ENCODE measurements at regions not wholly inside any gene's neighbourhood (a gene's known extent, or its start where the extent isn't known, plus 50 kb on each side); places are given as distances from the start of the nearest gene placed in this dataset.

DNA sequence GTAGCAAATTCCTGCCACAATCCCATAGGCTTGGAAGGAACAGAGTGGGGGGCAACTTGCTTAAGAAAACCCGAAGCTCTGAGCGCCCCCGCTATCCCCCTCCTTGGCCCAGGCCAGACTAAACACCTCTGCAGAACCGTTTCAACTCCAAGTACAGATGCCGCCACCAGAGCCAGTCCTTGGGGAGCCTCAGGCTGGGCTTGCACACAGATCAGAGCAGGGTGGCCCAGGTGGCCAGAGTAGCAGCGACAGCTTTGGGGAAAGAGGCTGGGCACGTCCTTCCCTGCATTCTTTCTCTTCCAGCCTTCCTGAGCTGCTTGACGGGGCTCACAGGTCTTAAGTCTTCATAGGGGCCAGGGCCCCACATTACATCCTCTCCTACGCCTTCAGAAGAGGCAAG is 181.6 kb upstream of the ZC3H12A start:
- H3K4me1 ChIP-seq (replicated peaks in 1 of 2): no peaks in the 10 kb centered on the region
- no peaks in the 10 kb centered on the region for H3K36me3 ChIP-seq (replicated peaks in 1 of 2)
- H3K4me3 ChIP-seq: no peak overlapping the region
- DNase-seq: no peak
- no peak overlapping the region for H3K27ac ChIP-seq
- intact Hi-C loops (cut with DNase I): no loop called here
- 41 to 72% (median 62%) methylated on average over 5 to 9 of the region's 9 CpGs for WGBS, 4 donors
- no peak for TF ChIP-seq POLR2A (IDR thresholded peaks at IDR 0.05)
- no peak for TF ChIP-seq CTCF (IDR thresholded peaks at IDR 0.05)
- H3K9me3 ChIP-seq (replicated peaks in 1 of 3): no peaks in the 10 kb centered on the region
- peaks cover 6% of the 10 kb centered on the region for H3K27me3 ChIP-seq

- WGBS, 4 donors: 64 to 74% (median 68%) methylated on average over 4 of the region's 4 CpGs
- Histone ChIP-seq H3K4me1 (replicated peaks in 1 of 2) (no peaks in the 10 kb centered on the region), H3K9me3 (replicated peaks in 1 of 3) (no peaks in the 10 kb centered on the region), H3K27ac (no peak overlapping the region), H3K27me3 (peaks cover 6% of the 10 kb centered on the region), H3K36me3 (replicated peaks in 1 of 2) (no peaks in the 10 kb centered on the region), H3K4me3 (no peak overlapping the region)
- intact Hi-C loops (cut with DNase I): no loop called here
- no peak for TF ChIP-seq POLR2A (IDR thresholded peaks at IDR 0.05)
- no peak for TF ChIP-seq CTCF (IDR thresholded peaks at IDR 0.05)
- DNase-seq: no peak
These were observed 180.3 kb upstream of the ZC3H12A start for GRCh38 chr1:37294096-37294495.

- Histone ChIP-seq H3K4me1 (replicated peaks in 1 of 2) (no peaks in the 10 kb centered on the region), H3K4me3 (no peak overlapping the region), H3K27me3 (peaks cover 6% of the 10 kb centered on the region), H3K27ac (no peak overlapping the region), H3K9me3 (replicated peaks in 1 of 3) (no peaks in the 10 kb centered on the region), H3K36me3 (replicated peaks in 1 of 2) (no peaks in the 10 kb centered on the region)
- no peak for DNase-seq
- TF ChIP-seq POLR2A (IDR thresholded peaks at IDR 0.05): no peak
- TF ChIP-seq CTCF (IDR thresholded peaks at IDR 0.05): no peak
- WGBS, 4 donors: 57 to 65% (median 60%) methylated on average over 6 of the region's 6 CpGs
- intact Hi-C loops (cut with DNase I): no loop called here
These were observed 179.9 kb upstream of the ZC3H12A start for GRCh38 chr1:37294529-37294928.

DNA sequence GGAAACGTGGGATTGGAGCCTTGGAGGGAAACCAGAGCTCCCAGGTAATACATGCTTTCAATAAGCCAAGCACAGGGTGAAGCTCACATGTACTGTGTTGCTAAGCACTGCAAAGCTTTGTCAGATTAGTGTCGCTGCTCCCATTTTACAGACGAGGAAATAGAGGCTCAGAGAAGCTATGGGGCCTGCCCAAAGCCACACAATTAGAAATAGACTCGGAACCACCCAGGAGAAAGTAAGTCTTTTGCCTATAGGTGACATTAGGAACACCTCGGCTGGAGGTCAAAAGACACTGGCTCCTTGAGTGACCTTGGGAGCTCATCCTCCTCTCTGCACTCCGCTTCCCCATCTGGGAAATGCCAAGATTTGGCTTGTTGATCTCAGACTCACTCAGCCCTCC is 175.6 kb upstream of the ZC3H12A start:
- no peaks in the 10 kb centered on the region for H3K9me3 ChIP-seq (replicated peaks in 1 of 3)
- WGBS, 4 donors: 45 to 66% (median 52%) methylated on average over 6 of the region's 6 CpGs
- no peak for DNase-seq
- no peak for TF ChIP-seq CTCF (IDR thresholded peaks at IDR 0.05)
- TF ChIP-seq POLR2A (IDR thresholded peaks at IDR 0.05): no peak
- intact Hi-C loops (cut with DNase I): no loop called here
- H3K27ac ChIP-seq: no peak overlapping the region
- H3K27me3 ChIP-seq: peaks cover 6% of the 10 kb centered on the region
- no peaks in the 10 kb centered on the region for H3K36me3 ChIP-seq (replicated peaks in 1 of 2)
- no peaks in the 10 kb centered on the region for H3K4me1 ChIP-seq (replicated peaks in 1 of 2)
- H3K4me3 ChIP-seq: no peak overlapping the region
